Testis (tissue), 2 donors: ENCODE measurements at regions not wholly inside any gene's neighbourhood (a gene's known extent, or its start where the extent isn't known, plus 50 kb on each side); places are given as distances from the start of the nearest gene placed in this dataset.

ENCODE experiments used
- POLR2A ChIP-seq: fragments of 450-650 bp; IDR thresholded peaks from one replicate; pipeline ENCODE4 v1.6.1; 2017; ENCODE audit warnings: antibody characterized with exemption, mild to moderate bottlenecking, moderate library complexity
- TF ChIP-seq, protein P1 (sequence below), 3 experiments: fragments of 450-650 bp in 2 of 3; fragments of 200-600 bp in 1 of 3; sonication (generic) in 1 of 3; IDR thresholded peaks; one replicate each; pipeline ENCODE4 v1.5.1; 2016 to 2019; ENCODE audit warnings: antibody characterized with exemption in 3 of 3, mild to moderate bottlenecking in 2 of 3, moderate library complexity in 1 of 3

DNA sequence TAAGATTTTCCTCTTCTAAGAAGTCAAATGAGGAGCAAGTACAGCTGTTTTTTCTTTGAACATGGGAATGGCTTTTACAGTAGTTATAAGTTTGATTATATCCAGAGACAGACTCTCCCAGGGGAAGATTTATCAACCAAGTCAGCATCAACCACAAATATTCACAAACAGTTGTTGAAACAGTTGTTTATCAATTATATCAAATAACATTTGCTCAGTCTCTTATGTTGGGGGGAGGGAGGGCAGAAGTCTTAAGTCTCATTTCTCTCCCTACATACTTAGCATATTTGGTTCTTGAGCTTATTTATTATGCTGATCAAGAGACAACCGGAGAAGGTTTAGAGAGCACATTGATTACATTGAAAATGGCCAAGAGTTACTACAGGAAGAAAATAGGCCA is 110.1 kb downstream of the FBXO8 start:
- TF ChIP-seq, protein P1, sequence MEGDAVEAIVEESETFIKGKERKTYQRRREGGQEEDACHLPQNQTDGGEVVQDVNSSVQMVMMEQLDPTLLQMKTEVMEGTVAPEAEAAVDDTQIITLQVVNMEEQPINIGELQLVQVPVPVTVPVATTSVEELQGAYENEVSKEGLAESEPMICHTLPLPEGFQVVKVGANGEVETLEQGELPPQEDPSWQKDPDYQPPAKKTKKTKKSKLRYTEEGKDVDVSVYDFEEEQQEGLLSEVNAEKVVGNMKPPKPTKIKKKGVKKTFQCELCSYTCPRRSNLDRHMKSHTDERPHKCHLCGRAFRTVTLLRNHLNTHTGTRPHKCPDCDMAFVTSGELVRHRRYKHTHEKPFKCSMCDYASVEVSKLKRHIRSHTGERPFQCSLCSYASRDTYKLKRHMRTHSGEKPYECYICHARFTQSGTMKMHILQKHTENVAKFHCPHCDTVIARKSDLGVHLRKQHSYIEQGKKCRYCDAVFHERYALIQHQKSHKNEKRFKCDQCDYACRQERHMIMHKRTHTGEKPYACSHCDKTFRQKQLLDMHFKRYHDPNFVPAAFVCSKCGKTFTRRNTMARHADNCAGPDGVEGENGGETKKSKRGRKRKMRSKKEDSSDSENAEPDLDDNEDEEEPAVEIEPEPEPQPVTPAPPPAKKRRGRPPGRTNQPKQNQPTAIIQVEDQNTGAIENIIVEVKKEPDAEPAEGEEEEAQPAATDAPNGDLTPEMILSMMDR (IDR thresholded peaks at IDR 0.05), result no peak
- TF ChIP-seq POLR2A, result no peak
